A673 (cell line): ENCODE measurements at regions not wholly inside any gene's neighbourhood (a gene's known extent, or its start where the extent isn't known, plus 50 kb on each side); places are given as distances from the start of the nearest gene placed in this dataset.

Experiments
- BruUV-seq: library from RNA; stranded (reverse); fragments of 400-500 nt; replicated peaks from 2 replicates; lab custom pipeline; 2021; lab: Mats Ljungman, UMichigan
- CTCF ChIA-PET: fragments of 300-600 bp; sonication (Branson Sonifier 250); formaldehyde crosslinking; loops from one replicate; lab custom pipeline; 2022; ENCODE audit warnings: antibody characterized with exemption; lab: Charles Lee
- POLR2A ChIA-PET: fragments of 300-600 bp; sonication (Branson Sonifier 250); formaldehyde crosslinking; loops from one replicate; lab custom pipeline; 2022; ENCODE audit warnings: antibody characterized with exemption; ENCODE audit not compliant: low non-redundant PET; lab: Charles Lee
- DNase-seq: peaks from one replicate; pipeline ENCODE4 v3.0.0-alpha.2; 2015; ENCODE audit warnings: low spot score
- H3K27ac ChIP-seq: fragments of 200-600 bp; sonication (generic); 2 replicates; pipeline ENCODE4 v1.5.1; 2016; ENCODE audit warnings: mixed run types, low read depth, mild to moderate bottlenecking, mixed read lengths, antibody characterized with exemption, low read length; ENCODE audit not compliant: poor library complexity, severe bottlenecking
- H3K27me3 ChIP-seq: fragments of 200-600 bp; sonication (generic); replicated peaks from 2 replicates; pipeline ENCODE4 v1.6.1; 2017; ENCODE audit warnings: mixed run types, low read depth, mild to moderate bottlenecking, mixed read lengths, antibody characterized with exemption, low read length; ENCODE audit not compliant: insufficient read depth, poor library complexity
- H3K36me3 ChIP-seq: fragments of 200-600 bp; sonication (generic); 2 replicates; pipeline ENCODE4 v1.6.1; 2016; ENCODE audit warnings: mixed run types, mild to moderate bottlenecking, mixed read lengths, antibody characterized with exemption, low read length; ENCODE audit not compliant: insufficient read depth, poor library complexity, severe bottlenecking
- H3K4me1 ChIP-seq: fragments of 200-600 bp; sonication (generic); 2 replicates; pipeline ENCODE4 v1.6.1; 2017; ENCODE audit warnings: mixed run types, mild to moderate bottlenecking, mixed read lengths, antibody characterized with exemption, low read length; ENCODE audit not compliant: insufficient read depth, poor library complexity, severe bottlenecking
- H3K4me3 ChIP-seq: fragments of 200-600 bp; sonication (generic); 2 replicates; pipeline ENCODE4 v1.5.1; 2016; ENCODE audit warnings: low read depth, mixed run types, mild to moderate bottlenecking, mixed read lengths, low read length; ENCODE audit not compliant: poor library complexity, severe bottlenecking
- H3K9me3 ChIP-seq: fragments of 200-600 bp; sonication (generic); 2 replicates; pipeline ENCODE4 v1.6.1; 2016; ENCODE audit warnings: mixed run types, low read depth, mild to moderate bottlenecking, mixed read lengths, antibody characterized with exemption, low read length; ENCODE audit not compliant: poor library complexity, severe bottlenecking
- EZH2 ChIP-seq: fragments of 200-600 bp; sonication (generic); IDR thresholded peaks from 2 replicates; pipeline ENCODE4 v1.6.1; 2017; ENCODE audit warnings: borderline replicate concordance, low read depth, mild to moderate bottlenecking, mixed read lengths, antibody characterized with exemption, low read length; ENCODE audit not compliant: poor library complexity, severe bottlenecking
- intact Hi-C: fragments of 100-400 bp; cut with micrococcal nuclease; formaldehyde crosslinking; loops from one replicate; pipeline ENCODE4 v1.10.0; 2022; ENCODE audit not compliant: unreplicated experiment
- TF ChIP-seq, protein P1 (sequence below): fragments of 300-800, 200-600 bp; sonication (generic); conservative IDR thresholded peaks from 2 replicates; pipeline ENCODE4 v1.5.1; 2017; ENCODE audit warnings: low read depth, mild to moderate bottlenecking, antibody characterized with exemption, low read length, moderate library complexity, mixed read lengths

DNA sequence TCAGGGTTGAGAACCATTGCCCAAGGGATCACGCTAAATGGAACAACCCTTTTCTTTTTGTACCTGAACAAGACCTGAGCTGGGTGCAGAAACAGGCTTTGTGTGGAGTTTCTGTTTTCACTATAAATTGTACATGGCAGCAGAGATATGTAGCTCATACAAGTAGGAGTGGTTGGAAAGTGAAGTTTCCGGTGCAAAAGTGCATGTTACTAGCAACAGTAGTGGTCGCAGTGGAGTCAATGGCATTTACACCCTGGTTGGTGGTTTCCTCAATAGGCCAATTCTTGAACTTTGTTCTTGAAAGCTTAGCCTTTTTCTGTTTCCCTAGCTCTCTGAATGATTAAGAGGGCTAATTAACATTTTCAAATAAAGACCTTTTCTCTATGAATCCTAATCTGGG is 170.7 kb downstream of the NEBL start:
- TF ChIP-seq, protein P1, sequence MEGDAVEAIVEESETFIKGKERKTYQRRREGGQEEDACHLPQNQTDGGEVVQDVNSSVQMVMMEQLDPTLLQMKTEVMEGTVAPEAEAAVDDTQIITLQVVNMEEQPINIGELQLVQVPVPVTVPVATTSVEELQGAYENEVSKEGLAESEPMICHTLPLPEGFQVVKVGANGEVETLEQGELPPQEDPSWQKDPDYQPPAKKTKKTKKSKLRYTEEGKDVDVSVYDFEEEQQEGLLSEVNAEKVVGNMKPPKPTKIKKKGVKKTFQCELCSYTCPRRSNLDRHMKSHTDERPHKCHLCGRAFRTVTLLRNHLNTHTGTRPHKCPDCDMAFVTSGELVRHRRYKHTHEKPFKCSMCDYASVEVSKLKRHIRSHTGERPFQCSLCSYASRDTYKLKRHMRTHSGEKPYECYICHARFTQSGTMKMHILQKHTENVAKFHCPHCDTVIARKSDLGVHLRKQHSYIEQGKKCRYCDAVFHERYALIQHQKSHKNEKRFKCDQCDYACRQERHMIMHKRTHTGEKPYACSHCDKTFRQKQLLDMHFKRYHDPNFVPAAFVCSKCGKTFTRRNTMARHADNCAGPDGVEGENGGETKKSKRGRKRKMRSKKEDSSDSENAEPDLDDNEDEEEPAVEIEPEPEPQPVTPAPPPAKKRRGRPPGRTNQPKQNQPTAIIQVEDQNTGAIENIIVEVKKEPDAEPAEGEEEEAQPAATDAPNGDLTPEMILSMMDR = no peak
- TF ChIP-seq EZH2 = no peak
- Histone ChIP-seq H3K9me3 (peaks cover 5% of the 10 kb centered on the region), H3K27me3 (no peaks in the 10 kb centered on the region), H3K4me1 (no peaks in the 10 kb centered on the region), H3K36me3 (no peaks in the 10 kb centered on the region), H3K27ac (no peak overlapping the region), H3K4me3 (no peak overlapping the region)
- DNase-seq = no peak
- ChIA-PET CTCF (no interaction called here), POLR2A (no interaction called here)
- intact Hi-C loops = no loop called here
- BruUV-seq = no TSS peak

DNA sequence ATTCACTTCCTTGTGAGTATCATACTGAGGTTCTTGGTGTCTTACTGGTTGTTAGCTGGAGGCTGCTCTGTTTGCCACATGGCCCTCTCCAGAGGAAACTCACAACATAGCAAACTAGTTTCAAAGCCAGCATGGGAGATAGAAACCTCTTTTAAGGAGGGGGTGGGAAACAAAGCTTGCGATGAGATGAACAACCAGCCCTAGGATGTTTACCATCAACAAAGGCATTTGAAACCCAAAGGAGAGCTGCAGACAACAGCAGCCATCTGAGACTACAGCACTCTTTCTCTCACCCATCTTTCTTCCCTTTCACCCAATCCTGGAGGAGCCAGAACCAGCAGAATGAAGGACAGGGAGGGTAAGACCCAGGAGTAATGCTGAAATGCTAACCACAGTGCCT is 182.1 kb downstream of the NEBL start:
- no peak for TF ChIP-seq EZH2
- TF ChIP-seq, protein P1 = no peak
- ChIA-PET POLR2A (no interaction called here), CTCF (no interaction called here)
- no peak overlapping the region for H3K4me3 ChIP-seq
- H3K27me3 ChIP-seq = no peaks in the 10 kb centered on the region
- no peak for DNase-seq
- H3K9me3 ChIP-seq = no peaks in the 10 kb centered on the region
- BruUV-seq = no TSS peak
- H3K27ac ChIP-seq = no peak overlapping the region
- no peaks in the 10 kb centered on the region for H3K4me1 ChIP-seq
- H3K36me3 ChIP-seq = no peaks in the 10 kb centered on the region
- intact Hi-C loops = no loop called here

DNA sequence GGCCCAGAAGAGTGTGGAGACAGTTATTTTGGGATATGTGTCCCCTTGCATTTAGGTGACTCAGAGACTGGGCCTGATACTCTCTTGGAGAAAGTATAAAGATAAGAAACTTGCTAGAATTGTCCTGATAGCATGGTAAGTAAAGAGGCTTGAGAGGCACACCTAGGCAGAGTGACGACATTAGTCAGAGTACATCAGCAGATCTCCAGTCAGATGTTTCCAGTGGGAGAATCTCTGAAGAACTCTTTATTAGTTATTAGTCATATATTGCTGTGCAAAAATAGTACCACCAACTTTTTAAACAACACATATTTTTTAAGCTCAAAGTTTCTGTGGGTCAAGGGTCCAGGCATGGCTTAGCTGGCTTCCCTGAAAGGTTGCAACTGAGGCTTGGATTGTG is 182.6 kb downstream of the NEBL start:
- BruUV-seq = no TSS peak
- Histone ChIP-seq H3K36me3 (no peaks in the 10 kb centered on the region), H3K4me3 (no peak overlapping the region), H3K4me1 (no peaks in the 10 kb centered on the region), H3K27me3 (no peaks in the 10 kb centered on the region), H3K27ac (no peak overlapping the region), H3K9me3 (no peaks in the 10 kb centered on the region)
- ChIA-PET CTCF (no interaction called here), POLR2A (no interaction called here)
- DNase-seq = no peak
- TF ChIP-seq, protein P1 = no peak
- no peak for TF ChIP-seq EZH2
- intact Hi-C loops = no loop called here
